ENCODE measurements at regions not wholly inside any gene's neighbourhood (a gene's known extent, or its start where the extent isn't known, plus 50 kb on each side); places are given as distances from the start of the nearest gene placed in this dataset.
A peak's percentile ranks its signal among the peaks of the same experiment; 100 is the strongest.
"Not testable (repeated sequence)": the region's sequence is repeated elsewhere in the genome, so short reads cannot be mapped to it uniquely, and the experiment has no call there.

GRCh38 chr7:5121256-5121655 lies 68.8 kb upstream of the WIPI2 start:
- DNase-seq, result not testable (repeated sequence)

- DNase-seq, result not testable (repeated sequence)
Measured at GRCh38 chr7:5131238-5131637, 58.8 kb upstream of the WIPI2 start.

- DNase-seq, result no peak
Measured at GRCh38 chr7:5132539-5132938, 57.5 kb upstream of the WIPI2 start.

GRCh38 chr7:5139998-5140397 lies 50.0 kb upstream of the WIPI2 start:
- peak; percentile 37 to 58 (median 54) for DNase-seq

Data from suppressor macrophage (primary cell).